ENCODE measurements at regions not wholly inside any gene's neighbourhood (a gene's known extent, or its start where the extent isn't known, plus 50 kb on each side); places are given as distances from the start of the nearest gene placed in this dataset.
"Not testable (repeated sequence)": the region's sequence is repeated elsewhere in the genome, so short reads cannot be mapped to it uniquely, and the experiment has no call there.

- no peak overlapping the region for H3K9ac ChIP-seq (ENCODE audit: low read length)
- H3K4me3 ChIP-seq (ENCODE audit: low read length): no peak overlapping the region
- H3K79me2 ChIP-seq (ENCODE audit: low read length): no peaks in the 10 kb centered on the region
- H3K36me3 ChIP-seq (replicated peaks; ENCODE audit: low read depth, low read length): no peaks in the 10 kb centered on the region
- no peaks in the 10 kb centered on the region for H3K4me1 ChIP-seq (ENCODE audit: low read length)
- H3K27me3 ChIP-seq (ENCODE audit: low read depth, low read length): no peaks in the 10 kb centered on the region
- no peaks in the 10 kb centered on the region for H3K9me3 ChIP-seq (ENCODE audit: insufficient read depth, low read length)
- no peaks in the 10 kb centered on the region for H4K20me1 ChIP-seq (ENCODE audit: insufficient read depth, low read length)
- no peak overlapping the region for H3K27ac ChIP-seq (ENCODE audit: low read length)
- no peak for TF ChIP-seq CTCF (IDR thresholded peaks at IDR 0.05; ENCODE audit: low read depth, low read length)
- no peak for TF ChIP-seq EZH2phosphoT487 (IDR thresholded peaks at IDR 0.05; ENCODE audit: low read depth)
- H2AFZ ChIP-seq (ENCODE audit: low read depth, low read length): no peak overlapping the region
- no peak overlapping the region for H3K4me2 ChIP-seq (ENCODE audit: low read length)
Measured at GRCh38 chr5:104564530-104564929, 1001.9 kb upstream of the NUDT12 start.

- Histone ChIP-seq H3K79me2 (ENCODE audit: low read length) (no peaks in the 10 kb centered on the region), H2AFZ (ENCODE audit: low read depth, low read length) (no peak overlapping the region), H4K20me1 (ENCODE audit: insufficient read depth, low read length) (no peaks in the 10 kb centered on the region), H3K4me3 (ENCODE audit: low read length) (no peak overlapping the region), H3K4me1 (ENCODE audit: low read length) (no peaks in the 10 kb centered on the region), H3K27ac (ENCODE audit: low read length) (no peak overlapping the region), H3K27me3 (ENCODE audit: low read depth, low read length) (no peaks in the 10 kb centered on the region), H3K9me3 (ENCODE audit: insufficient read depth, low read length) (no peaks in the 10 kb centered on the region), H3K4me2 (ENCODE audit: low read length) (no peak overlapping the region), H3K9ac (ENCODE audit: low read length) (no peak overlapping the region), H3K36me3 (replicated peaks; ENCODE audit: low read depth, low read length) (no peaks in the 10 kb centered on the region)
- TF ChIP-seq CTCF (IDR thresholded peaks at IDR 0.05; ENCODE audit: low read depth, low read length): no peak
- no peak for TF ChIP-seq EZH2phosphoT487 (IDR thresholded peaks at IDR 0.05; ENCODE audit: low read depth)
Measured at GRCh38 chr5:104556957-104557356, 994.4 kb upstream of the NUDT12 start.

GRCh38 chr5:104551628-104552027, 989.0 kb upstream of the NUDT12 start:
- no peak overlapping the region for H2AFZ ChIP-seq (ENCODE audit: low read depth, low read length)

GRCh38 chr5:104546871-104547270, 984.3 kb upstream of the NUDT12 start:
- H3K27ac ChIP-seq (ENCODE audit: low read length); H3K4me2 ChIP-seq (ENCODE audit: low read length); H3K4me1 ChIP-seq (ENCODE audit: low read length); H3K36me3 ChIP-seq (replicated peaks; ENCODE audit: low read depth, low read length); H3K27me3 ChIP-seq (ENCODE audit: low read depth, low read length); H3K4me3 ChIP-seq (ENCODE audit: low read length); H2AFZ ChIP-seq (ENCODE audit: low read depth, low read length); H4K20me1 ChIP-seq (ENCODE audit: insufficient read depth, low read length); H3K9ac ChIP-seq (ENCODE audit: low read length); H3K9me3 ChIP-seq (ENCODE audit: insufficient read depth, low read length); H3K79me2 ChIP-seq (ENCODE audit: low read length): not testable (repeated sequence)

More at GRCh38 chr5:104551628-104552027, 989.0 kb upstream of the NUDT12 start:
- Histone ChIP-seq H3K4me1 (ENCODE audit: low read length) (no peaks in the 10 kb centered on the region), H3K36me3 (replicated peaks; ENCODE audit: low read depth, low read length) (no peaks in the 10 kb centered on the region), H3K4me2 (ENCODE audit: low read length) (no peak overlapping the region), H3K4me3 (ENCODE audit: low read length) (no peak overlapping the region), H3K27me3 (ENCODE audit: low read depth, low read length) (no peaks in the 10 kb centered on the region), H3K79me2 (ENCODE audit: low read length) (no peaks in the 10 kb centered on the region), H3K27ac (ENCODE audit: low read length) (no peak overlapping the region), H3K9me3 (ENCODE audit: insufficient read depth, low read length) (no peaks in the 10 kb centered on the region), H4K20me1 (ENCODE audit: insufficient read depth, low read length) (no peaks in the 10 kb centered on the region), H3K9ac (ENCODE audit: low read length) (no peak overlapping the region)
- no peak for TF ChIP-seq EZH2phosphoT487 (IDR thresholded peaks at IDR 0.05; ENCODE audit: low read depth)
- no peak for TF ChIP-seq CTCF (IDR thresholded peaks at IDR 0.05; ENCODE audit: low read depth, low read length)
